ENCODE measurements at regions not wholly inside any gene's neighbourhood (a gene's known extent, or its start where the extent isn't known, plus 50 kb on each side); places are given as distances from the start of the nearest gene placed in this dataset.

- TF ChIP-seq CTCF (IDR thresholded peaks at IDR 0.05; ENCODE audit: insufficient read depth, low read length) (no peak), GABPA (IDR thresholded peaks at IDR 0.05; ENCODE audit: low read depth) (no peak), POLR2AphosphoS5 (IDR thresholded peaks at IDR 0.05; ENCODE audit: low read depth) (no peak), REST (IDR thresholded peaks at IDR 0.05; ENCODE audit: insufficient replicate concordance, low read depth) (no peak)
Measured at GRCh38 chr1:166588741-166589140, 250.5 kb upstream of the POGK start.
